Parathyroid adenoma (tissue), 2 donors: ENCODE measurements at regions not wholly inside any gene's neighbourhood (a gene's known extent, or its start where the extent isn't known, plus 50 kb on each side); places are given as distances from the start of the nearest gene placed in this dataset.

ENCODE experiments used
- H2AFZ ChIP-seq: fragments of 300-600 bp; sonication (generic); one replicate; pipeline ENCODE4 v1.7.0; 2017; ENCODE audit warnings: antibody characterized with exemption, mild to moderate bottlenecking
- H3K27ac ChIP-seq: fragments of 300-600 bp; sonication (generic); one replicate; pipeline ENCODE4 v1.7.0; 2017
- H3K27me3 ChIP-seq: fragments of 300-600 bp; sonication (generic); one replicate; pipeline ENCODE4 v1.7.0; 2017; ENCODE audit warnings: low read length; ENCODE audit not compliant: control insufficient read depth, insufficient read depth
- H3K36me3 ChIP-seq: fragments of 300-600 bp; sonication (generic); one replicate; pipeline ENCODE4 v1.7.0; 2017; ENCODE audit warnings: low read length; ENCODE audit not compliant: control insufficient read depth, insufficient read depth
- H3K4me1 ChIP-seq: fragments of 300-600 bp; sonication (generic); one replicate; pipeline ENCODE4 v1.7.0; 2017; ENCODE audit warnings: control low read depth
- H3K4me2 ChIP-seq: fragments of 300-600 bp; sonication (generic); one replicate; pipeline ENCODE4 v1.7.0; 2017; ENCODE audit warnings: low read length
- H3K4me3 ChIP-seq: fragments of 300-600 bp; sonication (generic); one replicate; pipeline ENCODE4 v1.7.0; 2017; ENCODE audit warnings: low read depth, low read length
- H3K79me2 ChIP-seq: fragments of 300-600 bp; sonication (generic); one replicate; pipeline ENCODE4 v1.7.0; 2017; ENCODE audit warnings: control low read depth
- H3K9ac ChIP-seq: fragments of 300-600 bp; sonication (generic); one replicate; pipeline ENCODE4 v1.7.0; 2017; ENCODE audit warnings: mild to moderate bottlenecking
- H3K9me3 ChIP-seq: fragments of 300-600 bp; sonication (generic); one replicate; pipeline ENCODE4 v1.7.0; 2017; ENCODE audit warnings: low read length; ENCODE audit not compliant: control insufficient read depth
- TF ChIP-seq, protein P1 (sequence below): fragments of 300-600 bp; sonication (generic); IDR thresholded peaks from one replicate; pipeline ENCODE4 v1.7.0; 2017; ENCODE audit warnings: antibody characterized with exemption, mild to moderate bottlenecking
- donor health status: primary hyperparathyroidism.

DNA sequence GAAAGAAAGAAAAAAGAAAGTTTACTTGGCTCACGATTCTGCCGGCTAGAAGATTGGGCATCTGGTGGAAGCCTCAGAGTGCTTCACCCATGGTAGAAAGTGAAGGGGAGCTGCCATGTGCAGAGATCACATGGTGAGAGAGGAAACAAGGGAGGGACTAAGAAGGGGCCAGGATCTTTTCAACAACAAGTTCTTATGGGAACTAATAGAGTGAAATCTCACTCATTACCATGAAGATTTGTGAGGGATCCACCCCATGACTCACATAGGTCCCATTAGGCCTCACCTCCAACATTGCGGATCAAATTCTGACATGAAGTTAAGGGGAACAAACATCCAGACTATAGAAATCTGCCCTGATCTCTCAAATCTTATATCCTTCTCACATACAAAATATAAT is 61.3 kb upstream of the UGT8 start:
- no peaks in the 10 kb centered on the region for H3K9me3 ChIP-seq
- no peaks in the 10 kb centered on the region for H3K79me2 ChIP-seq
- no peak overlapping the region for H3K4me3 ChIP-seq
- H2AFZ ChIP-seq: no peak overlapping the region
- no peak overlapping the region for H3K27ac ChIP-seq
- H3K9ac ChIP-seq: no peak overlapping the region
- TF ChIP-seq, protein P1, sequence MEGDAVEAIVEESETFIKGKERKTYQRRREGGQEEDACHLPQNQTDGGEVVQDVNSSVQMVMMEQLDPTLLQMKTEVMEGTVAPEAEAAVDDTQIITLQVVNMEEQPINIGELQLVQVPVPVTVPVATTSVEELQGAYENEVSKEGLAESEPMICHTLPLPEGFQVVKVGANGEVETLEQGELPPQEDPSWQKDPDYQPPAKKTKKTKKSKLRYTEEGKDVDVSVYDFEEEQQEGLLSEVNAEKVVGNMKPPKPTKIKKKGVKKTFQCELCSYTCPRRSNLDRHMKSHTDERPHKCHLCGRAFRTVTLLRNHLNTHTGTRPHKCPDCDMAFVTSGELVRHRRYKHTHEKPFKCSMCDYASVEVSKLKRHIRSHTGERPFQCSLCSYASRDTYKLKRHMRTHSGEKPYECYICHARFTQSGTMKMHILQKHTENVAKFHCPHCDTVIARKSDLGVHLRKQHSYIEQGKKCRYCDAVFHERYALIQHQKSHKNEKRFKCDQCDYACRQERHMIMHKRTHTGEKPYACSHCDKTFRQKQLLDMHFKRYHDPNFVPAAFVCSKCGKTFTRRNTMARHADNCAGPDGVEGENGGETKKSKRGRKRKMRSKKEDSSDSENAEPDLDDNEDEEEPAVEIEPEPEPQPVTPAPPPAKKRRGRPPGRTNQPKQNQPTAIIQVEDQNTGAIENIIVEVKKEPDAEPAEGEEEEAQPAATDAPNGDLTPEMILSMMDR: no peak
- no peaks in the 10 kb centered on the region for H3K36me3 ChIP-seq
- no peaks in the 10 kb centered on the region for H3K4me1 ChIP-seq
- H3K27me3 ChIP-seq: no peaks in the 10 kb centered on the region
- H3K4me2 ChIP-seq: no peak overlapping the region

GRCh38 chr4:114538012-114538617 is 60.5 kb upstream of the UGT8 start:
- TF ChIP-seq, protein P1: no peak
- Histone ChIP-seq H3K4me1 (no peaks in the 10 kb centered on the region), H3K27me3 (no peaks in the 10 kb centered on the region), H3K36me3 (no peaks in the 10 kb centered on the region), H3K4me3 (no peak overlapping the region), H3K9ac (no peak overlapping the region), H2AFZ (no peak overlapping the region), H3K4me2 (no peak overlapping the region), H3K9me3 (no peaks in the 10 kb centered on the region), H3K27ac (no peak overlapping the region), H3K79me2 (no peaks in the 10 kb centered on the region)

- Histone ChIP-seq H2AFZ (no peak overlapping the region), H3K27ac (no peak overlapping the region), H3K4me1 (no peaks in the 10 kb centered on the region), H3K36me3 (no peaks in the 10 kb centered on the region), H3K79me2 (no peaks in the 10 kb centered on the region), H3K9me3 (no peaks in the 10 kb centered on the region), H3K9ac (no peak overlapping the region), H3K27me3 (no peaks in the 10 kb centered on the region), H3K4me3 (no peak overlapping the region), H3K4me2 (no peak overlapping the region)
- TF ChIP-seq, protein P1: no peak
These were observed 58.6 kb upstream of the UGT8 start for GRCh38 chr4:114539985-114540384.

DNA sequence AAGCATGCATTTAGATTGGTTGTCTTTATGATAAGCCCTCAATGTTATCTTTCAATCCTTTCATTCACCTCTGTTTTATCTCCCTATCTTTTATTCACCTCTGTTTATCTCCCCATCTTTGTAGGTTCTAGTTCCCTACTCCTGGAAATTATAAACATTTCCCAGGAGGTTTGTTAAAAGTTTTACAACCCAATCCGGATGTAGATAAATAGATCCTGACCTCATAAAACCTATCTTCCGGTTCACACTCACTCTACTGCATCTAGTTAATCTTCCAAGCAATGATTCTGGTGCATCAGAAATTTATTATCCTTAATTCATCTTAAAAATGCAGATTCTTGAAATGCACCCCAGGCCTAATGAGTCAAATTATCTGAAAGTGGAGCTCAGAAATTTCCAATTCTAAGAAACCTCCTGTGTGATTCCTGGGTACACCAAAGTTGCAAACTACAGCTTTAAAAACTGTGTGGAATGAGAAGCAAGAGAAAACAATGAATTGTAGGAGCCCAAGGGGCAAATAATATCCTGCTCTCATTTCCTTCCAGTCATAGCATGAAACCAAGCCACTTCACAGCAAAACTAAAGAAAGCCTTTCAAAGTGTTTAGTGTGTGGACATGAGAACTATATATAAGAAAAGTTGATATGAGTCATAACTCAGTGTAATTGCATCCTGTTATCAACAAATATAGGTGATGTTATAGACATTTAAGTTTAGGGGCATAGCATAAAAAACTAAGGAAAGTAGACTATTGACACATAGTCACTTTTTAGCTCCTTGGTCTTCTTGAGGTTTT is 51.1 kb upstream of the UGT8 start:
- Histone ChIP-seq H3K27ac (no peak overlapping the region), H3K27me3 (no peaks in the 10 kb centered on the region), H3K79me2 (no peaks in the 10 kb centered on the region), H3K36me3 (no peaks in the 10 kb centered on the region), H3K9me3 (no peaks in the 10 kb centered on the region), H3K4me1 (no peaks in the 10 kb centered on the region), H3K9ac (no peak overlapping the region), H2AFZ (no peak overlapping the region), H3K4me2 (no peak overlapping the region), H3K4me3 (no peak overlapping the region)
- TF ChIP-seq, protein P1: no peak
